ENCODE measurements at regions not wholly inside any gene's neighbourhood (a gene's known extent, or its start where the extent isn't known, plus 50 kb on each side); places are given as distances from the start of the nearest gene placed in this dataset.

- Histone ChIP-seq H3K27ac (no peak overlapping the region), H3K4me1 (no peaks in the 10 kb centered on the region), H3K27me3 (no peaks in the 10 kb centered on the region), H3K36me3 (no peaks in the 10 kb centered on the region), H3K4me3 (no peak overlapping the region), H3K9me3 (no peaks in the 10 kb centered on the region)
- intact Hi-C loops (cut with DNase I): no loop called here
- no peak for DNase-seq (ENCODE audit: low spot score in 2 of 2)
- no peak for TF ChIP-seq CTCF (IDR thresholded peaks at IDR 0.05)
These were observed 580.2 kb downstream of the ZIC1 start for GRCh38 chr3:147989344-147989743.

- intact Hi-C loops (cut with DNase I): no loop called here
- no peak for DNase-seq (ENCODE audit: low spot score in 2 of 2)
- H3K9me3 ChIP-seq: no peaks in the 10 kb centered on the region
- no peaks in the 10 kb centered on the region for H3K36me3 ChIP-seq
- H3K4me1 ChIP-seq: no peaks in the 10 kb centered on the region
- H3K4me3 ChIP-seq: no peak overlapping the region
- H3K27ac ChIP-seq: no peak overlapping the region
- H3K27me3 ChIP-seq: no peaks in the 10 kb centered on the region
- TF ChIP-seq CTCF (IDR thresholded peaks at IDR 0.05): no peak
These were observed 593.6 kb downstream of the ZIC1 start for GRCh38 chr3:148002705-148003205.

- no peaks in the 10 kb centered on the region for H3K36me3 ChIP-seq
- intact Hi-C loops (cut with DNase I): no loop called here
- H3K27ac ChIP-seq: no peak overlapping the region
- no peaks in the 10 kb centered on the region for H3K4me1 ChIP-seq
- TF ChIP-seq CTCF (IDR thresholded peaks at IDR 0.05): no peak
- H3K27me3 ChIP-seq: no peaks in the 10 kb centered on the region
- no peak overlapping the region for H3K4me3 ChIP-seq
- no peaks in the 10 kb centered on the region for H3K9me3 ChIP-seq
- no peak for DNase-seq (ENCODE audit: low spot score in 2 of 2)
These were observed 595.2 kb downstream of the ZIC1 start for GRCh38 chr3:148004331-148004730.

GRCh38 chr3:148005456-148005855, 596.3 kb downstream of the ZIC1 start:
- no peaks in the 10 kb centered on the region for H3K9me3 ChIP-seq
- H3K4me1 ChIP-seq: no peaks in the 10 kb centered on the region
- H3K4me3 ChIP-seq: no peak overlapping the region
- DNase-seq (ENCODE audit: low spot score in 2 of 2): no peak
- intact Hi-C loops (cut with DNase I): no loop called here
- H3K36me3 ChIP-seq: no peaks in the 10 kb centered on the region
- no peak for TF ChIP-seq CTCF (IDR thresholded peaks at IDR 0.05)
- H3K27ac ChIP-seq: no peak overlapping the region
- H3K27me3 ChIP-seq: no peaks in the 10 kb centered on the region

GRCh38 chr3:148006508-148006907, 597.3 kb downstream of the ZIC1 start:
- no peak overlapping the region for H3K27ac ChIP-seq
- intact Hi-C loops (cut with DNase I): no loop called here
- H3K4me1 ChIP-seq: no peaks in the 10 kb centered on the region
- no peak for TF ChIP-seq CTCF (IDR thresholded peaks at IDR 0.05)
- no peaks in the 10 kb centered on the region for H3K9me3 ChIP-seq
- no peak for DNase-seq (ENCODE audit: low spot score in 2 of 2)
- H3K27me3 ChIP-seq: no peaks in the 10 kb centered on the region
- no peak overlapping the region for H3K4me3 ChIP-seq
- no peaks in the 10 kb centered on the region for H3K36me3 ChIP-seq

- Histone ChIP-seq H3K9me3 (peaks cover 0 to 2% of the 10 kb centered on the region in 2 donors), H3K4me3 (no peak overlapping the region), H3K4me1 (no peaks in the 10 kb centered on the region), H3K27ac (no peak overlapping the region), H3K27me3 (no peaks in the 10 kb centered on the region), H3K36me3 (no peaks in the 10 kb centered on the region)
- intact Hi-C loops (cut with DNase I): no loop called here
- DNase-seq (ENCODE audit: low spot score in 2 of 2): no peak
- TF ChIP-seq CTCF (IDR thresholded peaks at IDR 0.05): no peak
These were observed 599.4 kb downstream of the ZIC1 start for GRCh38 chr3:148008591-148008990.

All from ascending aorta (tissue), 2 donors.